Osteocyte (in vitro differentiated cells): ENCODE measurements at regions not wholly inside any gene's neighbourhood (a gene's known extent, or its start where the extent isn't known, plus 50 kb on each side); places are given as distances from the start of the nearest gene placed in this dataset.
A peak's percentile ranks its signal among the peaks of the same experiment; 100 is the strongest.

Source experiments
- DNase-seq: peaks from one replicate; pipeline ENCODE4 v3.0.0; 2021; ENCODE audit warnings: mixed read lengths; ENCODE audit not compliant: unreplicated experiment; ENCODE audit errors: extremely low spot score
- H3K27ac Mint-ChIP-seq: one replicate; pipeline ENCODE4 v1.8.0; 2021; ENCODE audit warnings: mild to moderate bottlenecking, mixed read lengths; ENCODE audit not compliant: unreplicated experiment
- H3K27me3 Mint-ChIP-seq: one replicate; pipeline ENCODE4 v1.8.0; 2021; ENCODE audit warnings: mixed read lengths; ENCODE audit not compliant: unreplicated experiment
- H3K36me3 Mint-ChIP-seq: one replicate; pipeline ENCODE4 v1.8.0; 2021; ENCODE audit warnings: mixed read lengths; ENCODE audit not compliant: unreplicated experiment
- H3K4me1 Mint-ChIP-seq: one replicate; pipeline ENCODE4 v1.8.0; 2021; ENCODE audit warnings: mixed read lengths; ENCODE audit not compliant: unreplicated experiment
- H3K4me3 Mint-ChIP-seq: one replicate; pipeline ENCODE4 v1.8.0; 2021; ENCODE audit warnings: mild to moderate bottlenecking, moderate library complexity, mixed read lengths; ENCODE audit not compliant: unreplicated experiment
- H3K9me3 Mint-ChIP-seq: one replicate; pipeline ENCODE4 v1.8.0; 2021; ENCODE audit warnings: mixed read lengths; ENCODE audit not compliant: unreplicated experiment
- CTCF ChIP-seq: fragments of 200-600 bp; sonication (generic); IDR thresholded peaks from 2 replicates; pipeline ENCODE4 v1.5.0; 2021; ENCODE audit warnings: antibody characterized with exemption, mild to moderate bottlenecking, moderate library complexity

GRCh38 chr16:65675161-65675560 lies 553.3 kb upstream of the CDH11 start:
- Mint-ChIP-seq H3K27ac (no peak overlapping the region), H3K9me3 (peaks cover 6% of the 10 kb centered on the region), H3K27me3 (peaks cover 3% of the 10 kb centered on the region), H3K36me3 (peaks cover 2% of the 10 kb centered on the region), H3K4me3 (no peak overlapping the region), H3K4me1 (no peaks in the 10 kb centered on the region)
- DNase-seq: peak; percentile 2
- no peak for TF ChIP-seq CTCF

GRCh38 chr16:65672960-65673359 lies 551.1 kb upstream of the CDH11 start:
- Mint-ChIP-seq H3K4me3 (no peak overlapping the region), H3K9me3 (peaks cover 6% of the 10 kb centered on the region), H3K27me3 (no peaks in the 10 kb centered on the region), H3K4me1 (no peaks in the 10 kb centered on the region), H3K36me3 (no peaks in the 10 kb centered on the region), H3K27ac (no peak overlapping the region)
- TF ChIP-seq CTCF: no peak
- no peak for DNase-seq

GRCh38 chr16:65671071-65671470 lies 549.2 kb upstream of the CDH11 start:
- no peak for TF ChIP-seq CTCF

GRCh38 chr16:65668064-65668595 lies 546.3 kb upstream of the CDH11 start:
- no peaks in the 10 kb centered on the region for H3K27me3 Mint-ChIP-seq
- H3K9me3 Mint-ChIP-seq: peaks cover 6% of the 10 kb centered on the region
- no peak for DNase-seq
- no peak overlapping the region for H3K4me3 Mint-ChIP-seq
- TF ChIP-seq CTCF: no peak
- peaks cover 13% of the 10 kb centered on the region for H3K4me1 Mint-ChIP-seq
- no peak overlapping the region for H3K27ac Mint-ChIP-seq
- H3K36me3 Mint-ChIP-seq: no peaks in the 10 kb centered on the region

More at GRCh38 chr16:65671071-65671470, 549.2 kb upstream of the CDH11 start:
- no peaks in the 10 kb centered on the region for H3K36me3 Mint-ChIP-seq
- no peaks in the 10 kb centered on the region for H3K27me3 Mint-ChIP-seq
- no peak for DNase-seq
- no peak overlapping the region for H3K4me3 Mint-ChIP-seq
- H3K27ac Mint-ChIP-seq: no peak overlapping the region
- H3K4me1 Mint-ChIP-seq: no peaks in the 10 kb centered on the region
- H3K9me3 Mint-ChIP-seq: peaks cover 6% of the 10 kb centered on the region

GRCh38 chr16:65667011-65667578 lies 545.2 kb upstream of the CDH11 start:
- no peak overlapping the region for H3K27ac Mint-ChIP-seq
- H3K36me3 Mint-ChIP-seq: no peaks in the 10 kb centered on the region
- TF ChIP-seq CTCF: peak; percentile 39
- H3K27me3 Mint-ChIP-seq: no peaks in the 10 kb centered on the region
- H3K9me3 Mint-ChIP-seq: peaks cover 1% of the 10 kb centered on the region
- DNase-seq: peak; percentile 36
- H3K4me1 Mint-ChIP-seq: peaks cover 13% of the 10 kb centered on the region
- H3K4me3 Mint-ChIP-seq: no peak overlapping the region
